GM13976 (cell line): ENCODE measurements at regions not wholly inside any gene's neighbourhood (a gene's known extent, or its start where the extent isn't known, plus 50 kb on each side); places are given as distances from the start of the nearest gene placed in this dataset.

Source experiments
- DNase-seq: peaks from one replicate; pipeline ENCODE4 v3.0.0; 2012; ENCODE audit warnings: low spot score
- in situ Hi-C: fragments of 300-500 bp; cut with MboI; formaldehyde crosslinking; loops from one replicate; pipeline ENCODE4 v1.12.0; 2022; ENCODE audit warnings: low sequenced_read_pairs, mixed read lengths, inconsistent platforms; ENCODE audit not compliant: unreplicated experiment
- TF ChIP-seq, protein P1 (sequence below): IDR thresholded peaks from 2 replicates; pipeline ENCODE4 v1.5.1; 2012; ENCODE audit warnings: borderline replicate concordance, mild to moderate bottlenecking; ENCODE audit not compliant: insufficient read depth; ENCODE audit errors: extremely low read depth, missing control alignments, control extremely low read depth

DNA sequence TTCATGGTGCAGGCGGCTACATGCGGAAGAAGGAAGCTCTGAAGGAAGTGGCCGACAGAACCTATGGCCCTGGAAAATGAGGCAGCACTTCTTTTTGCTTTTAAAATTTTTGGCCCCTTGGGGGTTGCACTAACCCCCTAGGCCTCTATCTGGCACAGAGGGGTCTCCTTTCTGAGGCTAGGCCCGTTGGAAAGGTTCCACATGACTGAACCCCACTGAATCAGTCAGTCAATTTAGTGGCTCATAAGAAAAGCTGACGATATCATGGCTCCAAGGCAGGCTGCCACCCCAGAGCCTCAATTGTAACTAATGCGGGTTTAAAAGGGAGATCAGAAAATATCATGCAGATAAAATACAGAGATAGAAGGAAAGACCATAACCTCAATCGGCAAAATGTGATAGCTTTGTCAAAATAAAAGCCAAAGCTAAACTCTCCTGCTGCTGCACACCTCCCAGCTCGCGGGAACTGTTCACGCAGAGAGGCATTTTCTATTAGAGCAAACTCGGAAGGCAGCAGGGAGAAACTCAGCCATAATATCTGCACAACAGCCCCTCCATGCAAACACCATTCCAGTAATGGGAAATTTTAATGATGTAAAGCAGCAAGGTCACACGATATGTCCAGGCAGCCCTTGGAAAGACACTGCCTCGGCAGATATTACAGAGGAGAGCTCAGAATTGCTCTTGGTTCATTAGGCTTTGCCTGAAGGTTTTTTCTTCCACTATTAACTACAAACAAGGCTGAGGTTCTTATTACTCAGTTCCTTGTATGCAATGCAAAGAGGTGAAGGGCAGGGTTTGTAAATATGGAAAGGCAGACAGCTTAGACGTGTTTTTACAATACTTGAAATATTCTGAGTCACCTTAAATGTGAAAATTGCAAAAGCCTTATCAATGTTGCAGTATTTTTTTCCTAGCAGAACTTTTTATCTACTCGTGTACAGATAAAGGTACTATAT, 200.4 kb upstream of the PMFBP1 start:
- in situ Hi-C loops = no loop called here
- TF ChIP-seq, protein P1, sequence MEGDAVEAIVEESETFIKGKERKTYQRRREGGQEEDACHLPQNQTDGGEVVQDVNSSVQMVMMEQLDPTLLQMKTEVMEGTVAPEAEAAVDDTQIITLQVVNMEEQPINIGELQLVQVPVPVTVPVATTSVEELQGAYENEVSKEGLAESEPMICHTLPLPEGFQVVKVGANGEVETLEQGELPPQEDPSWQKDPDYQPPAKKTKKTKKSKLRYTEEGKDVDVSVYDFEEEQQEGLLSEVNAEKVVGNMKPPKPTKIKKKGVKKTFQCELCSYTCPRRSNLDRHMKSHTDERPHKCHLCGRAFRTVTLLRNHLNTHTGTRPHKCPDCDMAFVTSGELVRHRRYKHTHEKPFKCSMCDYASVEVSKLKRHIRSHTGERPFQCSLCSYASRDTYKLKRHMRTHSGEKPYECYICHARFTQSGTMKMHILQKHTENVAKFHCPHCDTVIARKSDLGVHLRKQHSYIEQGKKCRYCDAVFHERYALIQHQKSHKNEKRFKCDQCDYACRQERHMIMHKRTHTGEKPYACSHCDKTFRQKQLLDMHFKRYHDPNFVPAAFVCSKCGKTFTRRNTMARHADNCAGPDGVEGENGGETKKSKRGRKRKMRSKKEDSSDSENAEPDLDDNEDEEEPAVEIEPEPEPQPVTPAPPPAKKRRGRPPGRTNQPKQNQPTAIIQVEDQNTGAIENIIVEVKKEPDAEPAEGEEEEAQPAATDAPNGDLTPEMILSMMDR = no peak
- DNase-seq = no peak

DNA sequence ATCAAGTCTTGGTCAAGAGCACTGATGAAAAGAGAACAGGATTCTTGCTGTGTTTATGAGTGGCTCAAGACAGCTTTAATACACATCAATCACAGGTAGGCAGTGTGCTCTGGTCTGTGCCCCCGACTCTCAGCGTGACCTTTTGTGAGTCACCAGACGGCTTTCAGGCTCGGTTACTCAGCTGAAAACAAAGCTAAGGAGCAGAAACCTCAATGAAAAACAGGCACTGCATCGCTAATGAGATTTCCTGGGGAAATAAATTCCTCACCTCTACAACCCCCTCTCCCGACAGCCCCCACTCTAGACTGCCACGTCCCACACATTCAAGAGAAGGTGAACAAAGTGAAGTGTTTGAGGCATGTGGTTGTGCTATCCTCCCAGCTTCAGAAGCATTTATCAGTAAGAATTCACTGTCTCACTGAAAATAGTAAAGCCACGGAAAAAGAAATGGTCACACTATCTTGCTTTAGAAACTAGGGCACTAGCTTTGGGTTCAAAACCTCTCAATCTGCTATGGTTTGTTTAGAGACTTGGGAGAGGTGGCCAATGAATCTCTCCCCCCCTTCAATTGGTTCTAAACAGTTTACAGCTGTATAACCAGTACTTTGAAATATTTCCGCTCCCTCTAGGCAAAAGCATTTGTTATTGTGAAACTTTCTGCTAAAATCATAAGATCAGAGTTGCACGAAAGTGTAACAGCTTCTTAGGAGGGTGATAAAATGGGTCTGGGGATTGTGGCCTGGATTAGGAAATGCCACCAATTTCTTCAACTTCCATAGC, 199.5 kb upstream of the PMFBP1 start:
- no peak for DNase-seq
- TF ChIP-seq, protein P1 = no peak
- in situ Hi-C loops = no loop called here

DNA sequence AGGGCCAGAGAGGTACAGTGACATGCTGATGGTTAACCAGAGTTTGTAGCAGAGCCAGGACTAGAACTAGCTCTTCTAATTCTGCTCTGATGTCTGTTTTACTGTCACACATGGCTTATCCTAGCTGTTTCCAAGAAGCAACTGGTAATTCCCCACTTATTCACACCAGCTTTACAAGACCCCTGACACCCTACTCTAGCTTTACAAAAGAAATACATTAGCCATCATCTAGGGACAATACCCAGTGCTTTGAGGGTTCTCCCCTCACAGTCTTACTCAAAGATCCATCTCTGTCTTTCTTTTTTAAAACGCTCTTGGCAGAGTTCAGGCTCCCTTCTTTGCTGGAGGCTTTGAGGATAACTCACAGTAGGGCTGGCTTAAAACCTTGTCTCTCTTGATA, 197.3 kb upstream of the PMFBP1 start:
- DNase-seq = no peak
- TF ChIP-seq, protein P1 = no peak
- in situ Hi-C loops = no loop called here

DNA sequence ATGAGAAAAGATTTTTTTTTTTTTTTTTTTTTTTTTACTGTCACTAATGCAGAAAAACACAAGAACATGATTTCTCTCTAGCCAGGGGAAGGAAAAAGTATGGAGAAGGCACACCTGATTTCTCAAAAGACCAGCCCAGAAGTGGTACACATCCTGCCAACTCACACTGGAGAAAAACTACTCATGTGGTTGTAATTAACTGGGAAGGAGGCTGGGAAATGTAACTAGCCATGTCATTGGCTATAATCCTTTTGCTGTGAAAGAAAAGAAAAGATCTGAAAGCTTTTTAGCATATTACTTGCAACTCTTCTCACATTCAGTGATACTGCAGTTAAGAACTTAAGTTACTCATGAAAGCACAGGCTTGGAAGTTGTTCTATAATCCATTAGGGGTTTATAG, 195.9 kb upstream of the PMFBP1 start:
- TF ChIP-seq, protein P1 = no peak
- in situ Hi-C loops = no loop called here
- no peak for DNase-seq

DNA sequence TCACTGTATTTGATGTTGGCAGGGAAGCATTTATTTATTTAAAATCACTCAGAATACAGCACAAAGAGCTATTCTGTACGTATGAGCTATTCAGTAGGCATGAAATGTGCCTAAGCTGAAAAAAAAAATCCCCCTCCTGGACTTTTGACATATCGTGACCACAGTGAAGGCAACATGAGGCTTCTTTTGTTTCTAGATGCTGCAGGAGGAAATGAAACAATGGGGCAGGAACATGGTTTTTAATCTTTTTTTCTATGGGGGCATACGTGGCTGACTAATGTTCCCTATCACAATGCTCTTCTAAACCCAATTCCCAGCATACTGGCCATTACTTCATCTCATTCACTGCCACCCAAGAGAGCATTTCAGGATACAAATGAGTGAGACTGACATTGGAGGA, 191.0 kb upstream of the PMFBP1 start:
- TF ChIP-seq, protein P1 = no peak
- in situ Hi-C loops = no loop called here
- DNase-seq = no peak

DNA sequence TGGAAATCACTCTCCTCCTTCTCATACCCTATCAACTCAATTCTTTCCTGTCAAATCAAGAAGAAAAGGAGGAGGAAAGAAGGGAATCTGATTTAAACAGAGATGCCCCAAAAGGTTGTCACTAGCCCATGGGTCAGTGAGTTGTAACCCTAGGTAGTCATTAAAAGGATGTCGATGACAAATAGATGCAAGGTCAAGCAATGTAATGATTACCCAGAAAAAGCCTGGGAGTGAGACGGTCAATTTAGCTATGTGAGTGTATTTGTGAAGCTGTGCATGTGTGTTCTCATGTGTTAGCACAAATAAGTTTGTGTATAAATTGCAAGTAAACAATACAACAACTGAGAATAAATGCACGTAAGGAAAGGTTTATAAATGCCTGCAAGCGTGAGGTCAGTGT, 190.5 kb upstream of the PMFBP1 start:
- no peak for DNase-seq
- in situ Hi-C loops = no loop called here
- TF ChIP-seq, protein P1 = no peak
